HCT116 (cell line): ENCODE measurements at regions not wholly inside any gene's neighbourhood (a gene's known extent, or its start where the extent isn't known, plus 50 kb on each side); places are given as distances from the start of the nearest gene placed in this dataset.

Experiments used
- ATAC-seq: fragments of 200-7000 bp; cut with Tn5 transposase; 2 replicates; pipeline ENCODE4 v1.9.1; 2020; ENCODE audit warnings: mild to moderate bottlenecking, moderate library complexity
- BruUV-seq: library from RNA; stranded (reverse); fragments of 400-500 nt; replicated peaks from 2 replicates; lab custom pipeline; 2021; lab: Mats Ljungman, UMichigan
- CTCF ChIA-PET: fragments of 300-600 bp; sonication (Branson Sonifier 250); formaldehyde crosslinking; loops from one replicate; lab custom pipeline; 2021; ENCODE audit warnings: antibody characterized with exemption; lab: Charles Lee
- POLR2A ChIA-PET: fragments of 300-600, 350-600 bp; sonication (Branson Sonifier 250); formaldehyde crosslinking; loops from one replicate; lab custom pipeline; 2021; ENCODE audit warnings: antibody characterized with exemption; lab: Charles Lee
- RAD21 ChIA-PET, 2 experiments: fragments of 300-600 bp; sonication (Branson Sonifier 250); formaldehyde crosslinking; loops; one replicate each; lab custom pipeline; 2023; ENCODE audit warnings: low total read pairs in 2 of 2; ENCODE audit not compliant: uncharacterized antibody in 2 of 2, unreplicated experiment in 2 of 2, low non-redundant PET in 1 of 2; lab: Charles Lee
- DNase-seq: peaks from one replicate; pipeline ENCODE4 v3.0.0-alpha.2; 2010; ENCODE audit warnings: low read depth, low spot score
- H2AFZ ChIP-seq: fragments of 200-600 bp; shearing (Covaris generic), sonication (generic); 2 replicates; pipeline ENCODE4 v1.6.1; 2017; ENCODE audit warnings: low read depth, mixed run types, mixed read lengths, antibody characterized with exemption, low read length; ENCODE audit not compliant: poor library complexity, severe bottlenecking
- H3K27ac ChIP-seq: 2 replicates; pipeline ENCODE4 v1.5.1; 2012; ENCODE audit warnings: low read depth, low read length
- H3K27me3 ChIP-seq: fragments of 200-600 bp; sonication (generic); 2 replicates; pipeline ENCODE4 v1.6.1; 2016; ENCODE audit warnings: mixed run types, low read length, mixed read lengths; ENCODE audit not compliant: insufficient read depth
- H3K36me3 ChIP-seq, 2 experiments: fragments of 200-500 bp in 1 of 2; fragments of 200-600 bp in 1 of 2; sonication (Bioruptor generic) in 1 of 2; sonication (generic) in 1 of 2; 2 replicates each; pipeline versions ENCODE4 v1.5.1 to v1.6.1; 2014 to 2016; ENCODE audit warnings: low read length in 2 of 2, inconsistent platforms in 1 of 2, mixed read lengths in 1 of 2, mixed run types in 1 of 2; ENCODE audit not compliant: insufficient read depth in 2 of 2, control insufficient read depth in 1 of 2
- H3K4me1 ChIP-seq, 2 experiments: fragments of 200-600 bp in 1 of 2; sonication (generic) in 1 of 2; 2 replicates each; pipeline versions ENCODE4 v1.5.1 to v1.6.1; 2012 to 2017; ENCODE audit warnings: low read length in 2 of 2, inconsistent platforms in 1 of 2, mild to moderate bottlenecking in 1 of 2, mixed read lengths in 1 of 2, mixed run types in 1 of 2, moderate library complexity in 1 of 2; ENCODE audit not compliant: insufficient read depth in 2 of 2, control insufficient read depth in 1 of 2
- H3K4me2 ChIP-seq: fragments of 200-600 bp; sonication (generic); 2 replicates; pipeline ENCODE4 v1.6.1; 2017; ENCODE audit warnings: mixed run types, low read length, mixed read lengths
- H3K4me3 ChIP-seq, 2 experiments: fragments of 200-600 bp in 1 of 2; sonication (generic) in 1 of 2; replicated peaks in 1 of 2; 2 replicates each; pipeline ENCODE4 v1.5.1; 2011 to 2016; ENCODE audit warnings: low read length in 2 of 2, control low read depth in 1 of 2, low read depth in 1 of 2, mild to moderate bottlenecking in 1 of 2, mixed read lengths in 1 of 2, mixed run types in 1 of 2
- H3K79me2 ChIP-seq: fragments of 200-600 bp; sonication (generic); 2 replicates; pipeline ENCODE4 v1.6.1; 2017; ENCODE audit warnings: mild to moderate bottlenecking, mixed run types, low read length, moderate library complexity, mixed read lengths; ENCODE audit not compliant: insufficient read depth
- H3K9ac ChIP-seq: fragments of 200-600 bp; sonication (generic); 2 replicates; pipeline ENCODE4 v1.6.1; 2016; ENCODE audit warnings: low read length, mixed read lengths
- H3K9me2 ChIP-seq: fragments of 200-600 bp; sonication (generic), shearing (Covaris generic); 2 replicates; pipeline ENCODE4 v1.6.1; 2017; ENCODE audit warnings: mixed run types, mild to moderate bottlenecking, moderate library complexity; ENCODE audit not compliant: insufficient read depth
- H3K9me3 ChIP-seq, 2 experiments: fragments of 200-500 bp in 1 of 2; fragments of 200-600 bp in 1 of 2; sonication (Bioruptor generic) in 1 of 2; sonication (generic) in 1 of 2; 2 replicates each; pipeline ENCODE4 v1.6.1; 2014 to 2017; ENCODE audit warnings: low read length in 2 of 2, mixed read lengths in 2 of 2, inconsistent platforms in 1 of 2, low read depth in 1 of 2, mild to moderate bottlenecking in 1 of 2, mixed run types in 1 of 2, moderate library complexity in 1 of 2; ENCODE audit not compliant: control insufficient read depth in 1 of 2, insufficient read depth in 1 of 2
- H4K20me1 ChIP-seq: fragments of 200-600 bp; sonication (generic), shearing (Covaris generic); 2 replicates; pipeline ENCODE4 v1.6.1; 2017; ENCODE audit warnings: mixed run types, mild to moderate bottlenecking, moderate library complexity; ENCODE audit not compliant: insufficient read depth
- CEBPB ChIP-seq: IDR thresholded peaks from 2 replicates; pipeline ENCODE4 v1.6.1; 2012; ENCODE audit warnings: low read depth
- EGR1 ChIP-seq: IDR thresholded peaks from 2 replicates; pipeline ENCODE4 v1.6.1; 2012; ENCODE audit warnings: low read depth
- ELF1 ChIP-seq: IDR thresholded peaks from 2 replicates; pipeline ENCODE4 v1.6.1; 2012; ENCODE audit warnings: low read depth, borderline replicate concordance
- EZH2 ChIP-seq: fragments of 200-600 bp; sonication (generic); IDR thresholded peaks from 2 replicates; pipeline ENCODE4 v1.6.1; 2017; ENCODE audit warnings: antibody characterized with exemption, mixed run types
- JUND ChIP-seq: IDR thresholded peaks from 2 replicates; pipeline ENCODE4 v1.6.1; 2012
- POLR2AphosphoS5 ChIP-seq: IDR thresholded peaks from 2 replicates; pipeline ENCODE4 v1.6.1; 2011; ENCODE audit warnings: mild to moderate bottlenecking, low read depth, low read length, moderate library complexity
- RAD21 ChIP-seq: IDR thresholded peaks from 2 replicates; pipeline ENCODE4 v1.6.1; 2012; ENCODE audit warnings: low read depth, mild to moderate bottlenecking
- REST ChIP-seq: IDR thresholded peaks from 2 replicates; pipeline ENCODE4 v1.6.1; 2012; ENCODE audit warnings: low read depth
- SRF ChIP-seq: IDR thresholded peaks from 2 replicates; pipeline ENCODE4 v1.6.1; 2012; ENCODE audit warnings: low read depth
- TCF7L2 ChIP-seq: IDR thresholded peaks from 2 replicates; pipeline ENCODE4 v1.7.0; 2011; ENCODE audit warnings: borderline replicate concordance, inconsistent platforms; ENCODE audit not compliant: insufficient read depth, insufficient read length; ENCODE audit errors: extremely low read depth
- ZNF274 ChIP-seq: fragments of 200-500 bp; sonication (Bioruptor generic); IDR thresholded peaks from 2 replicates; pipeline ENCODE4 v1.6.1; 2014; ENCODE audit warnings: mild to moderate bottlenecking, low read depth, low read length, inconsistent platforms
- intact Hi-C: fragments of 100-400 bp; cut with micrococcal nuclease; formaldehyde crosslinking; loops from 2 replicates; pipeline ENCODE4 v1.10.0; 2022

GRCh38 chr11:101345891-101346290 lies 216.3 kb upstream of the PGR start:
- Histone ChIP-seq H3K27ac (no peak overlapping the region), H3K4me3 (no peak overlapping the region), H3K4me1 (no peaks in the 10 kb centered on the region), H3K79me2 (no peaks in the 10 kb centered on the region), H3K36me3 (no peaks in the 10 kb centered on the region), H3K9me2 (no peaks in the 10 kb centered on the region), H3K4me2 (no peak overlapping the region), H3K9me3 (no peaks in the 10 kb centered on the region), H4K20me1 (no peaks in the 10 kb centered on the region), H2AFZ (no peak overlapping the region), H3K9ac (no peak overlapping the region), H3K27me3 (0 out of 2 replicates have a peak, but pooled peaks cover 5% of the 10 kb centered on the region)
- TF ChIP-seq POLR2AphosphoS5 (no peak), SRF (no peak), CEBPB (no peak), TCF7L2 (no peak), REST (no peak), ELF1 (no peak), JUND (no peak), RAD21 (no peak), ZNF274 (no peak), EZH2 (no peak), EGR1 (no peak)
- BruUV-seq = no TSS peak
- intact Hi-C loops = no loop called here
- ChIA-PET POLR2A (no interaction called here), CTCF (no interaction called here), RAD21 (no interaction called here)
- ATAC-seq (no peak), DNase-seq (no peak)
